ENCODE measurements at regions not wholly inside any gene's neighbourhood (a gene's known extent, or its start where the extent isn't known, plus 50 kb on each side); places are given as distances from the start of the nearest gene placed in this dataset.

DNA sequence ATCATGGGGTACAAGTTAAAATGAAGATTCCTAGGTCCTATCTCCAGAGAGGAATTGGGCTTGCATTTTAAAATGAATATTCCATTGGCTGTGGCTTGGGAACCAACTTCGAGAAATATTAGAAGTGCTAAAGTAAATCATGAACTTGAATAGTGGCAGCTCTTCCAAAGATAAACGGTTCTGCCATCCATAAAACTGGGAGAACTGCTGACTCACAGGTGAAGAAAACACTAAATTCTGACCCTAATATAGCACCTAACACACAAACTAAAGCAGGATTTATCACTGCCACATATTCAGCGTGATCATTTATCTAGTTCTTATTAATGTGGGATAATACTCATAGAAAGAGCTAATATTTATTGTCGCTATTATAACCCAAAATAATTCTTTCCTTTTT, 508.1 kb upstream of the ID4 start:
- TF ChIP-seq ZNF780A (CRISPR knock-in tag; IDR thresholded peaks at IDR 0.05): no peak
- TF ChIP-seq CTCF (IDR thresholded peaks at IDR 0.05 in 2 of 3, conservative IDR thresholded peaks at IDR 0.05 in 1 of 3; ENCODE audit: insufficient read depth in 2 of 3, low read depth in 1 of 3, low read length in 3 of 3): no peak
- no peak for TF ChIP-seq POLR2AphosphoS2 (IDR thresholded peaks at IDR 0.05; ENCODE audit: low read length)
- TF ChIP-seq CEBPB (tag; IDR thresholded peaks at IDR 0.05): no peak
- TF ChIP-seq ZBTB8A (IDR thresholded peaks at IDR 0.05; ENCODE audit: partially characterized antibody): no peak
- no peak for TF ChIP-seq JUN (IDR thresholded peaks at IDR 0.05; ENCODE audit: borderline replicate concordance, low read depth, low read length)
- TF ChIP-seq JUN (CRISPR knock-in tag; IDR thresholded peaks at IDR 0.05; ENCODE audit: borderline replicate concordance): no peak
